GM13976 (cell line): ENCODE measurements at regions not wholly inside any gene's neighbourhood (a gene's known extent, or its start where the extent isn't known, plus 50 kb on each side); places are given as distances from the start of the nearest gene placed in this dataset.
A peak's percentile ranks its signal among the peaks of the same experiment; 100 is the strongest.

Source experiments
- DNase-seq: peaks from one replicate; pipeline ENCODE4 v3.0.0; 2012; ENCODE audit warnings: low spot score
- CTCF ChIP-seq: IDR thresholded peaks from 2 replicates; pipeline ENCODE4 v1.5.1; 2012; ENCODE audit warnings: borderline replicate concordance, mild to moderate bottlenecking; ENCODE audit not compliant: insufficient read depth; ENCODE audit errors: extremely low read depth, missing control alignments, control extremely low read depth
- in situ Hi-C: fragments of 300-500 bp; cut with MboI; formaldehyde crosslinking; loops from one replicate; pipeline ENCODE4 v1.12.0; 2022; ENCODE audit warnings: low sequenced_read_pairs, mixed read lengths, inconsistent platforms; ENCODE audit not compliant: unreplicated experiment

GRCh38 chr3:46089237-46090011 lies 62.1 kb upstream of the XCR1 start:
- TF ChIP-seq CTCF: no peak
- peak; percentile 49 for DNase-seq
- in situ Hi-C loops: loop anchor here (10.0 kb wide), 3 partner anchors 95 to 285 kb away; partner anchors contain the start of genes CCR1 and CCR5

- DNase-seq: no peak
- in situ Hi-C loops: loop anchor here (10.0 kb wide), 2 partner anchors 117 to 287 kb away; partner anchors contain the start of genes CCR1 and CCR5
Observed at GRCh38 chr3:46087871-46088270, 60.6 kb upstream of the XCR1 start.

GRCh38 chr3:46086986-46087385 lies 59.7 kb upstream of the XCR1 start:
- TF ChIP-seq CTCF: no peak
- in situ Hi-C loops: loop anchor here (10.0 kb wide), 2 partner anchors 118 to 288 kb away; partner anchors contain the start of genes CCR1 and CCR5
- no peak for DNase-seq

More at GRCh38 chr3:46087871-46088270, 60.6 kb upstream of the XCR1 start:
- no peak for TF ChIP-seq CTCF

GRCh38 chr3:46086083-46086437 lies 58.8 kb upstream of the XCR1 start:
- no peak for DNase-seq
- in situ Hi-C loops: loop anchor here (10.0 kb wide), 2 partner anchors 119 to 289 kb away; partner anchors contain the start of genes CCR1 and CCR5

GRCh38 chr3:46085421-46086082 lies 58.3 kb upstream of the XCR1 start:
- in situ Hi-C loops: loop anchor here (10.0 kb wide), 2 partner anchors 119 to 289 kb away; partner anchors contain the start of genes CCR1 and CCR5
- no peak for DNase-seq
- TF ChIP-seq CTCF: no peak

More at GRCh38 chr3:46086083-46086437, 58.8 kb upstream of the XCR1 start:
- TF ChIP-seq CTCF: no peak

GRCh38 chr3:46083956-46084355 lies 56.7 kb upstream of the XCR1 start:
- DNase-seq: no peak
- in situ Hi-C loops: loop anchor here (10.0 kb wide), 2 partner anchors 121 to 291 kb away; partner anchors contain the start of genes CCR1 and CCR5
- no peak for TF ChIP-seq CTCF
